Chondrocyte (in vitro differentiated cells): ENCODE measurements at regions not wholly inside any gene's neighbourhood (a gene's known extent, or its start where the extent isn't known, plus 50 kb on each side); places are given as distances from the start of the nearest gene placed in this dataset.
A peak's percentile ranks its signal among the peaks of the same experiment; 100 is the strongest.

ENCODE experiments used
- DNase-seq: peaks from one replicate; pipeline ENCODE4 v3.0.0; 2021; ENCODE audit warnings: mixed read lengths, low spot score
- H3K27ac Mint-ChIP-seq: one replicate; pipeline ENCODE4 v1.8.0; 2021; ENCODE audit warnings: mild to moderate bottlenecking, moderate library complexity, mixed read lengths; ENCODE audit not compliant: unreplicated experiment
- H3K27me3 Mint-ChIP-seq: 2 replicates; pipeline ENCODE4 v1.8.0; 2021; ENCODE audit warnings: low read depth, mixed read lengths
- H3K36me3 Mint-ChIP-seq: 2 replicates; pipeline ENCODE4 v1.8.0; 2021; ENCODE audit warnings: low read depth, mixed read lengths
- H3K4me1 Mint-ChIP-seq: 2 replicates; pipeline ENCODE4 v1.8.0; 2021; ENCODE audit warnings: low read depth, mild to moderate bottlenecking, mixed read lengths
- H3K4me3 Mint-ChIP-seq: one replicate; pipeline ENCODE4 v1.8.0; 2021; ENCODE audit warnings: mild to moderate bottlenecking, moderate library complexity, mixed read lengths; ENCODE audit not compliant: unreplicated experiment
- H3K9me3 Mint-ChIP-seq: 2 replicates; pipeline ENCODE4 v1.8.0; 2021; ENCODE audit warnings: low read depth, mixed read lengths
- CTCF ChIP-seq: fragments of 200-600 bp; sonication (generic); IDR thresholded peaks from 2 replicates; pipeline ENCODE4 v1.5.0; 2021; ENCODE audit warnings: antibody characterized with exemption, mild to moderate bottlenecking, moderate library complexity

GRCh38 chr15:96851613-96852012 lies 521.1 kb downstream of the NR2F2 start:
- Mint-ChIP-seq H3K27ac (no peak overlapping the region), H3K36me3 (no peaks in the 10 kb centered on the region), H3K27me3 (no peaks in the 10 kb centered on the region), H3K4me3 (no peak overlapping the region), H3K4me1 (peaks cover 3% of the 10 kb centered on the region), H3K9me3 (peaks cover 14% of the 10 kb centered on the region)
- DNase-seq, result no peak
- no peak for TF ChIP-seq CTCF

GRCh38 chr15:96858694-96859093 lies 528.2 kb downstream of the NR2F2 start:
- no peak for DNase-seq
- Mint-ChIP-seq H3K4me3 (no peak overlapping the region), H3K9me3 (peaks cover 3% of the 10 kb centered on the region), H3K27ac (no peak overlapping the region), H3K36me3 (no peaks in the 10 kb centered on the region), H3K4me1 (no peaks in the 10 kb centered on the region), H3K27me3 (no peaks in the 10 kb centered on the region)
- TF ChIP-seq CTCF, result no peak

GRCh38 chr15:96860741-96861140 lies 530.2 kb downstream of the NR2F2 start:
- DNase-seq, result no peak
- Mint-ChIP-seq H3K27me3 (no peaks in the 10 kb centered on the region), H3K36me3 (no peaks in the 10 kb centered on the region), H3K27ac (no peak overlapping the region), H3K9me3 (no peaks in the 10 kb centered on the region), H3K4me3 (no peak overlapping the region), H3K4me1 (no peaks in the 10 kb centered on the region)
- peak; percentile 40 for TF ChIP-seq CTCF

- DNase-seq, result no peak
- no peak for TF ChIP-seq CTCF
- Mint-ChIP-seq H3K4me1 (no peaks in the 10 kb centered on the region), H3K9me3 (peaks cover 14% of the 10 kb centered on the region), H3K4me3 (no peak overlapping the region), H3K27me3 (no peaks in the 10 kb centered on the region), H3K36me3 (no peaks in the 10 kb centered on the region), H3K27ac (no peak overlapping the region)
These were observed 537.5 kb downstream of the NR2F2 start for GRCh38 chr15:96867992-96868391.

- Mint-ChIP-seq H3K4me3 (no peak overlapping the region), H3K9me3 (peaks cover 14% of the 10 kb centered on the region)
These were observed 538.6 kb downstream of the NR2F2 start for GRCh38 chr15:96869122-96869521.

More at GRCh38 chr15:96869122-96869521, 538.6 kb downstream of the NR2F2 start:
- H3K36me3 Mint-ChIP-seq, result no peaks in the 10 kb centered on the region
- H3K4me1 Mint-ChIP-seq, result no peaks in the 10 kb centered on the region
- H3K27ac Mint-ChIP-seq, result no peak overlapping the region
- TF ChIP-seq CTCF, result no peak
- DNase-seq, result no peak
- H3K27me3 Mint-ChIP-seq, result no peaks in the 10 kb centered on the region
